AG04450 (cell line): ENCODE measurements at regions not wholly inside any gene's neighbourhood (a gene's known extent, or its start where the extent isn't known, plus 50 kb on each side); places are given as distances from the start of the nearest gene placed in this dataset.

ENCODE experiments used
- CTCF ChIA-PET: fragments of 300-600, 350-600 bp; formaldehyde crosslinking; extraction: SDS; loops from one replicate; lab custom pipeline; 2022; ENCODE audit warnings: antibody characterized with exemption, inconsistent platforms; lab: Charles Lee
- POLR2A ChIA-PET: fragments of 350-600 bp; formaldehyde crosslinking; extraction: SDS; loops from one replicate; lab custom pipeline; 2021; ENCODE audit warnings: antibody characterized with exemption, inconsistent platforms; lab: Yijun Ruan, JAX
- DNase-seq: peaks from one replicate; pipeline ENCODE4 v3.0.0-alpha.2; 2011; ENCODE audit warnings: low read depth, low spot score
- H3K27ac ChIP-seq: one replicate; pipeline ENCODE4 v1.5.1; 2012; ENCODE audit warnings: low read depth, low read length, control low read depth
- H3K27me3 ChIP-seq: one replicate; pipeline ENCODE4 v1.6.0; 2012; ENCODE audit warnings: low read length; ENCODE audit not compliant: control insufficient read depth, insufficient read depth
- H3K4me3 ChIP-seq: 2 replicates; pipeline ENCODE4 v1.5.1; 2011; ENCODE audit warnings: mild to moderate bottlenecking, low read depth, low read length, control low read depth
- H3K9me3 ChIP-seq: 2 replicates; pipeline ENCODE4 v1.5.1; 2012; ENCODE audit warnings: low read length; ENCODE audit not compliant: control insufficient read depth, insufficient read depth
- CTCF ChIP-seq: IDR thresholded peaks from 2 replicates; pipeline ENCODE4 v1.5.1; 2011; ENCODE audit warnings: low read depth, low read length, control low read depth, inconsistent platforms

GRCh38 chr5:164581889-164582288 is 1076.5 kb downstream of the MAT2B start:
- POLR2A ChIA-PET, result no interaction called here
- Histone ChIP-seq H3K4me3 (no peak overlapping the region), H3K27ac (no peak overlapping the region), H3K9me3 (no peaks in the 10 kb centered on the region), H3K27me3 (no peaks in the 10 kb centered on the region)
- no peak for DNase-seq
- no peak for TF ChIP-seq CTCF
- CTCF ChIA-PET, result no interaction called here

- no peaks in the 10 kb centered on the region for H3K27me3 ChIP-seq
- POLR2A ChIA-PET, result no interaction called here
- CTCF ChIA-PET, result no interaction called here
Measured at GRCh38 chr5:164593982-164594381, 1088.6 kb downstream of the MAT2B start.

GRCh38 chr5:164597293-164597900 is 1092.0 kb downstream of the MAT2B start:
- CTCF ChIA-PET, result no interaction called here
- DNase-seq, result no peak
- no peaks in the 10 kb centered on the region for H3K27me3 ChIP-seq
- H3K4me3 ChIP-seq, result no peak overlapping the region
- H3K27ac ChIP-seq, result no peak overlapping the region
- TF ChIP-seq CTCF, result peak; percentile 30; the same call in 1 of the 2 replicates
- H3K9me3 ChIP-seq, result peaks cover 10% of the 10 kb centered on the region
- POLR2A ChIA-PET, result no interaction called here

More at GRCh38 chr5:164593982-164594381, 1088.6 kb downstream of the MAT2B start:
- no peak for TF ChIP-seq CTCF
- Histone ChIP-seq H3K27ac (no peak overlapping the region), H3K4me3 (no peak overlapping the region), H3K9me3 (peaks cover 4% of the 10 kb centered on the region; the same call in 1 of the 2 replicates)
- DNase-seq, result no peak

GRCh38 chr5:164600274-164600673 is 1094.9 kb downstream of the MAT2B start:
- ChIA-PET CTCF (no interaction called here), POLR2A (no interaction called here)
- peak; percentile 47 for DNase-seq
- H3K27me3 ChIP-seq, result no peaks in the 10 kb centered on the region
- H3K27ac ChIP-seq, result peak overlapping the region; percentile 68
- no peak for TF ChIP-seq CTCF
- H3K9me3 ChIP-seq, result peaks cover 10% of the 10 kb centered on the region
- no peak overlapping the region for H3K4me3 ChIP-seq

DNA sequence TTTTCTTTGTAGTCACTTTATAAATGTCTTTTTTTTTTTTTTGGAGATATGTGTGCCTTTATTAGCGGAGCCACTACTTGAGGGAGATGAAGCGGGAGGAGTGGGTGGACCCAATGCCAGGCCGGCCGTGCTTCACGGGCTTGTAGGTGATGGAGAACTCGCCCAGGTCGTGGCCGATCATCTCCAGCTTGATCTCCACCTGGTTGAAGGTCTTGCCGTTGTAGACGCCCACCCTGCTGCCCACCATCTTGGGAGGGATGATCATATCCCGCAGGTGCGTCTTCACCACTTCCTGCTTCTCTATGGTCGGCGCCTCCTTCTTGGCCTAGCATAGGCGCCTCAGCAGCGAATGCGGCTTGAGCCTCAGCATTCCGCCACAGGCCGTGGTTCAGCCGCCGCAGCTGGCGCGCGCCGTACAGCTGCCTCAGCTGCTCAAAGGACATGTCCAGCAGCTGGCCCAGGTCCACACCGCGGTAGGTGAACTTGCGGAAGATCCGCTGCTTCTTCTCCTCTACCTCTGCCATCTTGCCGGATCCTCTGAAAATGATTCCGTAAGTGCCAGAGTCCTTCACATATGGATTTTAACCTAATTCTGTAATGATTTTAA is 1095.6 kb downstream of the MAT2B start:
- no peak for TF ChIP-seq CTCF
- no peak for DNase-seq

More for the DNA sequence above, 1095.6 kb downstream of the MAT2B start:
- ChIA-PET POLR2A (no interaction called here), CTCF (no interaction called here)
- H3K27me3 ChIP-seq, result no peaks in the 10 kb centered on the region
- H3K4me3 ChIP-seq, result no peak overlapping the region
- peaks cover 10% of the 10 kb centered on the region for H3K9me3 ChIP-seq
- no peak overlapping the region for H3K27ac ChIP-seq
